ENCODE measurements at regions not wholly inside any gene's neighbourhood (a gene's known extent, or its start where the extent isn't known, plus 50 kb on each side); places are given as distances from the start of the nearest gene placed in this dataset.

- DNase-seq (ENCODE audit: extremely low read depth in 1 of 2, low read depth in 1 of 2): no peak
These were observed 72.6 kb upstream of the CADM1 start for GRCh38 chr11:115576606-115577380.

GRCh38 chr11:115572551-115572950, 68.3 kb upstream of the CADM1 start:
- no peak for DNase-seq (ENCODE audit: extremely low read depth in 1 of 2, low read depth in 1 of 2)

GRCh38 chr11:115566180-115566764, 62.1 kb upstream of the CADM1 start:
- no peak for DNase-seq (ENCODE audit: extremely low read depth in 1 of 2, low read depth in 1 of 2)

- no peak for DNase-seq (ENCODE audit: extremely low read depth in 1 of 2, low read depth in 1 of 2)
These were observed 60.6 kb upstream of the CADM1 start for GRCh38 chr11:115564851-115565250.

- DNase-seq (ENCODE audit: extremely low read depth in 1 of 2, low read depth in 1 of 2): no peak
These were observed 56.9 kb upstream of the CADM1 start for GRCh38 chr11:115561116-115561515.

- DNase-seq (ENCODE audit: extremely low read depth in 1 of 2, low read depth in 1 of 2): no peak
These were observed 54.4 kb upstream of the CADM1 start for GRCh38 chr11:115558635-115559034.

GRCh38 chr11:115557681-115558080, 53.5 kb upstream of the CADM1 start:
- DNase-seq (ENCODE audit: extremely low read depth in 1 of 2, low read depth in 1 of 2): no peak

GRCh38 chr11:115556984-115557383, 52.8 kb upstream of the CADM1 start:
- DNase-seq (ENCODE audit: extremely low read depth in 1 of 2, low read depth in 1 of 2): no peak

GRCh38 chr11:115555336-115556090, 51.3 kb upstream of the CADM1 start:
- DNase-seq (ENCODE audit: extremely low read depth in 1 of 2, low read depth in 1 of 2): no peak

Measured in activated CD8-positive, alpha-beta memory T cell treated with anti-CD3 and anti-CD28 coated beads for 1 hour (primary cell).